SH-SY5Y (cell line): ENCODE measurements at regions not wholly inside any gene's neighbourhood (a gene's known extent, or its start where the extent isn't known, plus 50 kb on each side); places are given as distances from the start of the nearest gene placed in this dataset.

Experiments used
- GATA2 ChIP-seq: IDR thresholded peaks from 2 replicates; pipeline ENCODE4 v1.6.1; 2011; ENCODE audit warnings: mild to moderate bottlenecking, low read depth, low read length
- GATA3 ChIP-seq: IDR thresholded peaks from 2 replicates; pipeline ENCODE4 v1.6.1; 2011; ENCODE audit warnings: low read depth, mild to moderate bottlenecking, low read length, moderate library complexity

DNA sequence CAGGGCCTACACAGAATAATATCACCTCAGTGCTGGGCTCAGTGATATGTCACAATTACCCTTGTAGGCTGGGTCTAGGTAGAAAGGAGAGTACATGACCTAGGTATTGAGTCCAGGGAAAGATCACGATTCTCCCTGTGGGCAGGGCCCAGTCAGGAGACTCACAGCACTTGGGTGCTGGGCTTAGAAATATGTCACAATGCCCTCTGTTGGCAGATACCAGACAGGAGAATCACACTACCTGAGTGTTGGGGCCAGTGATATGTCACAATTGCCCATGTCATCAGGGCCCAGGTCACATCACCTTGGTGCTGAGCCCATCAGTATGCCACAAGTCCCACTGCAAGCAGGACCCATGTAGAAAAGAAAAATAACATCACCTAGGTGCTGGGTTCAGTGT, 2105.5 kb downstream of the TP53TG3F start:
- TF ChIP-seq GATA2 (no peak), GATA3 (no peak)
